ENCODE measurements at regions not wholly inside any gene's neighbourhood (a gene's known extent, or its start where the extent isn't known, plus 50 kb on each side); places are given as distances from the start of the nearest gene placed in this dataset.

- no peak for DNase-seq
These were observed 203.0 kb upstream of the TUT7 start for GRCh38 chr9:86557063-86557766.

GRCh38 chr9:86555661-86556060 is 201.5 kb upstream of the TUT7 start:
- no peak for DNase-seq

GRCh38 chr9:86550401-86550800 is 196.2 kb upstream of the TUT7 start:
- no peak for DNase-seq

- no peak for DNase-seq
These were observed 195.7 kb upstream of the TUT7 start for GRCh38 chr9:86549920-86550319.

GRCh38 chr9:86549401-86549811 is 195.2 kb upstream of the TUT7 start:
- no peak for DNase-seq

GRCh38 chr9:86548220-86548619 is 194.0 kb upstream of the TUT7 start:
- no peak for DNase-seq

GRCh38 chr9:86547571-86547970 is 193.4 kb upstream of the TUT7 start:
- DNase-seq = no peak

- DNase-seq = peak; percentile 90
These were observed 192.5 kb upstream of the TUT7 start for GRCh38 chr9:86546712-86547111.

GRCh38 chr9:86545090-86545489 is 190.9 kb upstream of the TUT7 start:
- no peak for DNase-seq

GRCh38 chr9:86541014-86541570 is 186.9 kb upstream of the TUT7 start:
- DNase-seq = no peak

- DNase-seq = no peak
These were observed 181.3 kb upstream of the TUT7 start for GRCh38 chr9:86535406-86535915.

GRCh38 chr9:86534572-86535258 is 180.5 kb upstream of the TUT7 start:
- no peak for DNase-seq

- DNase-seq = no peak
These were observed 177.9 kb upstream of the TUT7 start for GRCh38 chr9:86531971-86532640.

GRCh38 chr9:86531273-86531970 is 177.2 kb upstream of the TUT7 start:
- no peak for DNase-seq

GRCh38 chr9:86529496-86530275 is 175.5 kb upstream of the TUT7 start:
- DNase-seq = no peak

GRCh38 chr9:86526021-86526420 is 171.8 kb upstream of the TUT7 start:
- DNase-seq = no peak

- no peak for DNase-seq
These were observed 171.0 kb upstream of the TUT7 start for GRCh38 chr9:86525182-86525581.

GRCh38 chr9:86521977-86522376 is 167.8 kb upstream of the TUT7 start:
- no peak for DNase-seq

- no peak for DNase-seq
These were observed 167.1 kb upstream of the TUT7 start for GRCh38 chr9:86521322-86521721.

GRCh38 chr9:86519066-86519615 is 164.9 kb upstream of the TUT7 start:
- DNase-seq = no peak

- DNase-seq = no peak
These were observed 163.3 kb upstream of the TUT7 start for GRCh38 chr9:86517475-86517874.

- no peak for DNase-seq
These were observed 162.4 kb upstream of the TUT7 start for GRCh38 chr9:86516564-86516963.

Measured in NCI-H2029 (cell line).